ENCODE measurements at regions not wholly inside any gene's neighbourhood (a gene's known extent, or its start where the extent isn't known, plus 50 kb on each side); places are given as distances from the start of the nearest gene placed in this dataset.

DNA sequence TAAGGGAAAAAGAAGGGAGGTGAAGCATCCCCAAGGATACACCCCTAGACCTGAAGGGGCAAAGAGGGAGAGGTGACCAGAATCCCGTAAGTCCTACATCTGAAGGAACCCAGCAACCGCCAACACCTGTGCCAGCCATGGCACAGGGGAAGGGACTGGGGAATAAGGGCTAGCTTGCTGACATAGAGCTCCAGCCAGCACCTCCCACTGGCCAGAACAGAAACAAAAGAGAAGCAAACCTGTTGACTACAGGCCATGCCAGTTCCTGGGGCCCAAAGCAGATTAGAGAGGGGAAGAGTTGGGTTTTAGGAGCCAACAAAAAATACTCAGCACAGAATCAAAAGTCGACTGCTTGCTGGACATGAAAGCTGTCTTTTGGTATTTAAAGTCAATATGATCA lies 244.6 kb downstream of the SUCLG1 start:
- H3K9ac ChIP-seq (ENCODE audit: low read length): no peak overlapping the region
- H3F3A ChIP-seq (ENCODE audit: insufficient read depth): no peaks in the 10 kb centered on the region
- TF ChIP-seq, protein P1, sequence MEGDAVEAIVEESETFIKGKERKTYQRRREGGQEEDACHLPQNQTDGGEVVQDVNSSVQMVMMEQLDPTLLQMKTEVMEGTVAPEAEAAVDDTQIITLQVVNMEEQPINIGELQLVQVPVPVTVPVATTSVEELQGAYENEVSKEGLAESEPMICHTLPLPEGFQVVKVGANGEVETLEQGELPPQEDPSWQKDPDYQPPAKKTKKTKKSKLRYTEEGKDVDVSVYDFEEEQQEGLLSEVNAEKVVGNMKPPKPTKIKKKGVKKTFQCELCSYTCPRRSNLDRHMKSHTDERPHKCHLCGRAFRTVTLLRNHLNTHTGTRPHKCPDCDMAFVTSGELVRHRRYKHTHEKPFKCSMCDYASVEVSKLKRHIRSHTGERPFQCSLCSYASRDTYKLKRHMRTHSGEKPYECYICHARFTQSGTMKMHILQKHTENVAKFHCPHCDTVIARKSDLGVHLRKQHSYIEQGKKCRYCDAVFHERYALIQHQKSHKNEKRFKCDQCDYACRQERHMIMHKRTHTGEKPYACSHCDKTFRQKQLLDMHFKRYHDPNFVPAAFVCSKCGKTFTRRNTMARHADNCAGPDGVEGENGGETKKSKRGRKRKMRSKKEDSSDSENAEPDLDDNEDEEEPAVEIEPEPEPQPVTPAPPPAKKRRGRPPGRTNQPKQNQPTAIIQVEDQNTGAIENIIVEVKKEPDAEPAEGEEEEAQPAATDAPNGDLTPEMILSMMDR (IDR thresholded peaks at IDR 0.05; ENCODE audit: insufficient read depth, low read length, poor library complexity, severe bottlenecking): no peak
- TF ChIP-seq EZH2phosphoT487 (conservative IDR thresholded peaks at IDR 0.05; ENCODE audit: low read length): no peak
- H3K79me2 ChIP-seq (ENCODE audit: insufficient read depth, low read length): no peaks in the 10 kb centered on the region
- no peaks in the 10 kb centered on the region for H3K27me3 ChIP-seq (ENCODE audit: low read length)
- no peaks in the 10 kb centered on the region for H3K9me3 ChIP-seq (ENCODE audit: insufficient read depth, low read length)
- no peak overlapping the region for H3K4me3 ChIP-seq (ENCODE audit: insufficient read depth, low read length, poor library complexity, severe bottlenecking)
- H3K9me2 ChIP-seq (replicated peaks; ENCODE audit: insufficient read depth, low read length): no peaks in the 10 kb centered on the region
- no peak overlapping the region for H3K4me2 ChIP-seq (ENCODE audit: low read depth, low read length, poor library complexity, severe bottlenecking)
- no peaks in the 10 kb centered on the region for H3K36me3 ChIP-seq (ENCODE audit: low read length)
- no peak overlapping the region for H2AFZ ChIP-seq (ENCODE audit: low read depth, low read length, severe bottlenecking)
- no peaks in the 10 kb centered on the region for H4K20me1 ChIP-seq (ENCODE audit: low read depth, low read length)
- H3K27ac ChIP-seq (ENCODE audit: low read depth, low read length): no peak overlapping the region

GRCh38 chr2:84212611-84213314 lies 246.3 kb downstream of the SUCLG1 start:
- Histone ChIP-seq H3F3A (ENCODE audit: insufficient read depth) (no peaks in the 10 kb centered on the region), H3K27ac (ENCODE audit: low read depth, low read length) (no peak overlapping the region), H3K9me3 (ENCODE audit: insufficient read depth, low read length) (no peaks in the 10 kb centered on the region), H3K9ac (ENCODE audit: low read length) (no peak overlapping the region), H3K9me2 (replicated peaks; ENCODE audit: insufficient read depth, low read length) (no peaks in the 10 kb centered on the region), H3K4me3 (ENCODE audit: insufficient read depth, low read length, poor library complexity, severe bottlenecking) (no peak overlapping the region), H3K4me2 (ENCODE audit: low read depth, low read length, poor library complexity, severe bottlenecking) (no peak overlapping the region), H4K20me1 (ENCODE audit: low read depth, low read length) (no peaks in the 10 kb centered on the region), H3K36me3 (ENCODE audit: low read length) (no peaks in the 10 kb centered on the region), H2AFZ (ENCODE audit: low read depth, low read length, severe bottlenecking) (no peak overlapping the region), H3K27me3 (ENCODE audit: low read length) (no peaks in the 10 kb centered on the region), H3K79me2 (ENCODE audit: insufficient read depth, low read length) (no peaks in the 10 kb centered on the region)
- TF ChIP-seq, protein P1 (IDR thresholded peaks at IDR 0.05; ENCODE audit: insufficient read depth, low read length, poor library complexity, severe bottlenecking): no peak
- no peak for TF ChIP-seq EZH2phosphoT487 (conservative IDR thresholded peaks at IDR 0.05; ENCODE audit: low read length)

DNA sequence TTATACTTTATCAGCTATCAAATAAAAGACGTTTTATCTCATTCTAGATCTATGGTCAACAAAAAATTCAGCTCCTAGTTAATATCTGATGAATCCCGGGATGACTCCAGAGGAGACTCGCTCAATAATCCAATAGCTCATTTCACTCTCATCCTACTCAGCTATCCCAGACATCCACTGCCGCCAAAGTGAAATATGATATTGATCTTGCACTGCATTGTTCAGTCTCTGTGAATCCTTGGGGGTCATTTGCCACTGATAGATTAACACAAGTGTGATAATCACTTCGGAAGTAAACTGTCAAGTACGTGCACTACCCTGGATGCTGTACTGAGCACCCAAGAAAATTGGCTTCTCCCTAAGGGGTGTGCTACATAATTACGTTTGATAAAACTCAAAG lies 249.1 kb downstream of the SUCLG1 start:
- Histone ChIP-seq H3K79me2 (ENCODE audit: insufficient read depth, low read length) (no peaks in the 10 kb centered on the region), H3K9me3 (ENCODE audit: insufficient read depth, low read length) (no peaks in the 10 kb centered on the region)

More for the DNA sequence above, 249.1 kb downstream of the SUCLG1 start:
- no peak overlapping the region for H2AFZ ChIP-seq (ENCODE audit: low read depth, low read length, severe bottlenecking)
- no peaks in the 10 kb centered on the region for H3K9me2 ChIP-seq (replicated peaks; ENCODE audit: insufficient read depth, low read length)
- H4K20me1 ChIP-seq (ENCODE audit: low read depth, low read length): no peaks in the 10 kb centered on the region
- no peaks in the 10 kb centered on the region for H3K27me3 ChIP-seq (ENCODE audit: low read length)
- no peak overlapping the region for H3K4me2 ChIP-seq (ENCODE audit: low read depth, low read length, poor library complexity, severe bottlenecking)
- no peaks in the 10 kb centered on the region for H3K36me3 ChIP-seq (ENCODE audit: low read length)
- H3K27ac ChIP-seq (ENCODE audit: low read depth, low read length): no peak overlapping the region
- no peak overlapping the region for H3K4me3 ChIP-seq (ENCODE audit: insufficient read depth, low read length, poor library complexity, severe bottlenecking)
- no peaks in the 10 kb centered on the region for H3F3A ChIP-seq (ENCODE audit: insufficient read depth)
- no peak overlapping the region for H3K9ac ChIP-seq (ENCODE audit: low read length)
- TF ChIP-seq, protein P1 (IDR thresholded peaks at IDR 0.05; ENCODE audit: insufficient read depth, low read length, poor library complexity, severe bottlenecking): no peak

All from SU-DHL-6 (cell line).